ENCODE measurements at regions not wholly inside any gene's neighbourhood (a gene's known extent, or its start where the extent isn't known, plus 50 kb on each side); places are given as distances from the start of the nearest gene placed in this dataset.
A peak's percentile ranks its signal among the peaks of the same experiment; 100 is the strongest.

DNA sequence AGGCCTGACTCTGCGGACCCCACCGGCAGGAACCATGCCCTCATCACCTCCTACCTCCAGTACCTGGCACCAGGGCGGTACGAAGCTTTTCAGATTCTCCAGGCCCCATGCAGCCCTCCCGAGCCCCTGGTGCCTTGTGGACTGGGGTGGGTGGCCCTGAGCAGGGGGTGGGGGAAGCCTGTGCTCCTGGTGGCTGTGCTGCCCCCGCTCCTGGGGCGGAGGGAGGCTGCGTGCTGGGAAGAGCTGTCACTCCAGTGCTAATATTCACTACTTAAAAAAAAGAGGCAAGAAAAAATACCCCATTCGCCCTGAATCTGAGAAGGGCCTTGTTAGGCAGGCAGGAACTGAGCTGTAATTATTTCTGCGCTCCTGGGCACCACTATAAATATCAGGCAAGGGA is 111.8 kb downstream of the ENGASE start:
- DNase-seq = no peak

DNA sequence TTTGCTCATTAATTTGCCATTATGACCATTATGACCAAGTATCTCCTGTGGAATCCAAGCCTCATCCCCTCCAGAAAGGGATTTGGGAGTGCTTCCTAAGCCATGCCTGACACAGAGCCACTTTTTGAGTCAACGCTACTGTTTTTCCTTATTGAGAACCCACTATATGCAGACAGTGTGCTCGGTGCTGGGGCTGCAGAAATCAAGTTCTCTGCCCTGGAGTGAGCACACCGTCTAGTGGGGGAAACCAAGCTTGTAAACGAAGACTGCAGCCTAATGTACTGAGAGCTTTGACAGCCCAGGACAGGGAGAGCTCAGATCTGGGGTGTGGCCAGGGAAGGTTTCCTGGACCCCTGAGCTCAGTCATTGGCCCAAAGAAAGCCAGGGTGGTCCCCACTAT is 111.0 kb downstream of the ENGASE start:
- DNase-seq = no peak

DNA sequence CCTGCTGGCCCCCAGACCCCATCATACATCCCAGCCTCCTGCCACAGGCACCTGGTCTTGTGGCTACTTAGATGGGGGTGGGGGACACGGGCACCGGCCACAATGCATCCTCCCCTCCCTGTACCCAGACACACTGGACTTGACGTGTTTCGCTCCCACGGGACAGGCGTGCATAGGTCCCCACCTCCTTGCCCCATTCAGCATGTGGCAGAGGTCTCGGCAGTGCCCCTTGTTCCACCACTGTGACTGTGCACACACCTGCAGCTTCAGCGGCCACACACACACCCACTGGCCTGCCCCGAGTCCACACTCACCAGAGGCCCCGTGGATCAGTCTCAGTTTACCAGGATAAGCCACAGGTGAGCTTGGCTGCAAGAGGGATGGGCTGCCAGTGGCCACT is 109.6 kb downstream of the ENGASE start:
- DNase-seq = no peak

DNA sequence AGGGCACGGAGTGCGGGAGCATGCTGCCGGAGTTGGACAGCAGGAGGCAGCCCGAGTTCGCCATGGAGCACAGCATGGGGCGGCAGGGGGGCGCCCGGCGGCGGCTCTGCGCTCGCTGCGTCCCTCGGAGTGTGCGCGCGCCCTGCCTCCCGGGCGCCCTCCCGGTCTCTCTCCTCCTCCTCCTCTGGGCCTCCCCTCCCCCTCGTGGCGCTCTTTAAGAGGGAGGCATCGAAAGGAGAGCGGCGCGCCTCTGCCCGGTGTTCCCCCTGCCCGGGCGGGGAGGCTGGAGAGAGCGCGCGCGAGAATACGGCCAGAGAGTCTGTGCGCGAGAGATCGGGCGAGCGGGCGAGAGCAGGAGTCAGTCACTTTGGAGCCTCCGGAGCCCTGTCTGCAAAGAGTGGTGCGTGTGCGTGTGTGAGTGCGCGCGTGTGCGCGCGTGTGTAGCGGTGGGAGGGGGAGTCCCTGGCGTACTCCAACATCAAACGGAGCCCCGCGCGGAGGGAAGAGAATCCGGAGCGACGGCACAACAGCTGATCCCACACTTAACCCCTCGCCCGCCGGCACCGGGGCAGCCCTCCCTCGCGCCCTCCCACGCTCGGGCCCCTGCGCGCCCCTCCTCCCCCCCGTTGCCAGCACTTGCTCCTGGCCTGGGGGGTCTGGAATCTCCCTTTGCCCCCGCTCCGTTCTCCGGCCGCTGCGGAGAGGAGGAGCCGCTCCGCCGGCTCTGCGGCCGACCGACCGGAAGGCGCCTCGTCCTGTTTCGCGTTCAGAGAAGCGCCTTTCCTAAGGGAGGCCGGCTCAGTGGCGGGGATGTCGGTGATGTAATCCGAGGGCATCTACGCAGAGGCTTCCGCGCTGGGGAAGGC is 108.9 kb downstream of the ENGASE start:
- peak; percentile 52 for DNase-seq

DNA sequence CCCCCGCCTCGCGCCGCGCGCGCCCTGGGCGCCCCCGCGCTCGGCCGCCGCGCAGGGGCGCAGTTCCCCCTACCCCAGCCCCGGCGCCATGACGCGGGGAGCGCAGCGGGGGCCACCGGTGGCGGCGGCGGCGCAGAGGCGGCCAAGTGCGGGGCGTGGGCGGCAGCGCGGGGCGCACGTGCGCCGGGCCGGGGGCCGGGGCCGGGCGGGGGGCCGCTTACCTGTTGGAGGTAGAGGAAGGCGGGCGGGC is 108.3 kb downstream of the ENGASE start:
- no peak for DNase-seq

DNA sequence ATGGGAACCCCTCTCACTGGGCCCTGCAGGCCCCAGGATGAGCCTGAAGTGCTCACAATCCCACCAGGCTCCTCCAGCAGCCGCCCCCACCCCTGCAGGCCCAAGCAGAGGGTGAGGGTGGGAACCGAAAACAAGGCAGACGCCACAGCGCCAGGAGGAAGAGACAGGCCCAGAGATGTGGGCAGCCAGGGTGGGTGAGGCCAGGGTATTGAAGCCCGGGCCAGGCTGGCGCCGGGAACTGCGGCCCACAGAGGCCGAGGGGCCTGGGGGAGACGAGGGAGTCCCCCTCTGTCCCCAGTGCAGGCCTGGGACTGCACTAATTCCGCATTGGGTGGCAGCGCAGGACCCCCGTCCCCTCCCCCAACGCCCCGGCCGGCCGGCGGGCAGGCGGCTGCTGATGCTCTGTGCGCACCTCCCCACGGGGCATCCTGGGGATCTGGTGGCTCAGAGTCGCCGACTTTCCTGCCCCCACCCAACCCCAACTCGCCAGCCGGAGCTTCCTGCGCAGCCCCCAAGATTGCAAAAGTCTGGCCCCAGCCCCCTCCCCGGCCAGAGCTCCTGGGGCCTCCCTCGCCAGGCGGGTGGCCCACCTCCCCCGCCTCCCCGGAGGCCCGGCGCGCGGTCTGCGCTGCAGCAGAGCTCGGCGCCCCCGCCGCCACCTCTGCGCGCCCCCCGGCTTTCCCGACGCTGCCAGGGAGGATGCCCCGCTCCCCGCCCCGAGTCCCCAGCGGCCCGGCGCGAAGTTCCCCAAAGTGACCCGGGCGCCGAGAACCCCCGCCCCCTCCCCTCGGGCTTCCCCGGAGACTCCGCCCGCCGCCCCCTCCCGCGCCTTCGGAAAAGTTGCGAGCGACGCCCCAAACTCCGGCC is 107.8 kb downstream of the ENGASE start:
- no peak for DNase-seq

DNA sequence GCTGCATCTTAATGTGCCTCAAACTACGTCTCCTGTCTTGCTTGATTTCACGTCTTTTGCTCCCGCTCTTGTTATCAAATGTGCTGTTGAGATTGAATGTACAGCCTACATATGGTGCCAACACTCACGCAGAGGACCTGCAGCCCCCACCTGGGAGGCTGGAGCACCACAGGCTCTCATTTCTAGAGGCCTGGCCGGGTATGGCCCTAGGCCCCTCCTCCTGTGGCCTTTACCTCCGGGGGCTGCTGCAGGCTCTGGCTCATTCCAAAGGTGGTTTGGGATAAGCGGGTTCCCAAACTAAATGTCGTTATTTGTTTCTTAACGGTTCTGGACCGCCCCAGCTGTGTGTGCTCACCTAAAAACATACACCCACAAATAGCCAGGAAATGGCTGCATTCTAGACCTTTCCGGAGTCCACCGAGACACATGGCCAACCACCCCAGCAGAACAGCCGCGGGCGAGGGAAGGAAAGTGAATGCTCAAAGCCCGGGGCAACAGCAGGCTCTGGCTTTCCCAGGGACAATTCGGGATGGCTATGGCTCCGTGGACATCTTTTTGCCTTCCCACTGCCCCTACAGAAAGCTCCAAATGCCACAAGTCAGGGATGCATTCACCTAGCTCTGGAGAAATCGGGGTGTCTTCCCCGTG is 105.9 kb downstream of the ENGASE start:
- no peak for DNase-seq

DNA sequence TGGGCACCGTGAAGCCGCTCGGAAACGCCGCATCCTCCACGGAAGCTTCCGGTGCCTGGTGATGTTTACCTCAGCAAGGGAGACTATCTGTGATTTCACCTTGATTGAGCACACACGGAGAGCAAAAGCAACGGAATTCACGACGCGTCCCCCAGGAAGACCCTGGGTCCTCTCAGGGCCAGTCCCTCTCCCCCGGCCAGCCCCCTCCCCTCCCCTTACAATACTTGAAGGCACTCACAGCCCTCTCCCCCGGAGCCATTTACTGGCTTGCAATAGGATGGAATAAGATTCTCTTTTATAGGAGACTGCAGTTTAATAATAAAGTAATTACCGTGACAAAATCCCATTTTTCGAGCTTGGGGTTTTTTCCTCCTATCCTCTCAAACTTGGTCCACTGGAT is 104.7 kb downstream of the ENGASE start:
- DNase-seq = no peak

DNA sequence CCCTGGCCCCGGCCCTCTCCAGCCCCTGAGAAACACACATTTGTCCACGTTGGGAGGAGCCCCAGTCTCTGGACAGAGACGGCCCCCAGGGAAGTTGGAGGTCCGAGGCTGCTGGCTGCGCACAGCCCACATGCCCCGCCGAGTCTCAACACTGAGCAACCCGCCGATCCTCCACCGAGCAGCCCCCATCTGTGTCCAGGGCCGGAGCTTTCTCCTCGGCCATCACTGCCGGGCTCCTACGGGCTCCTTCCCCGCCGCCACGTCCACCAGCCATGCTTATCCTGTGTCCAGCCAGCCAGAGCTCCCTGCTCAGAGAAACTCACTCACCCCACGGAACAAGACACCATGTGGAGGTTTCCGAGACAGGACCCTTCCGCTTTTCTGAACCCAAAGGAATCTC is 103.3 kb downstream of the ENGASE start:
- no peak for DNase-seq

DNA sequence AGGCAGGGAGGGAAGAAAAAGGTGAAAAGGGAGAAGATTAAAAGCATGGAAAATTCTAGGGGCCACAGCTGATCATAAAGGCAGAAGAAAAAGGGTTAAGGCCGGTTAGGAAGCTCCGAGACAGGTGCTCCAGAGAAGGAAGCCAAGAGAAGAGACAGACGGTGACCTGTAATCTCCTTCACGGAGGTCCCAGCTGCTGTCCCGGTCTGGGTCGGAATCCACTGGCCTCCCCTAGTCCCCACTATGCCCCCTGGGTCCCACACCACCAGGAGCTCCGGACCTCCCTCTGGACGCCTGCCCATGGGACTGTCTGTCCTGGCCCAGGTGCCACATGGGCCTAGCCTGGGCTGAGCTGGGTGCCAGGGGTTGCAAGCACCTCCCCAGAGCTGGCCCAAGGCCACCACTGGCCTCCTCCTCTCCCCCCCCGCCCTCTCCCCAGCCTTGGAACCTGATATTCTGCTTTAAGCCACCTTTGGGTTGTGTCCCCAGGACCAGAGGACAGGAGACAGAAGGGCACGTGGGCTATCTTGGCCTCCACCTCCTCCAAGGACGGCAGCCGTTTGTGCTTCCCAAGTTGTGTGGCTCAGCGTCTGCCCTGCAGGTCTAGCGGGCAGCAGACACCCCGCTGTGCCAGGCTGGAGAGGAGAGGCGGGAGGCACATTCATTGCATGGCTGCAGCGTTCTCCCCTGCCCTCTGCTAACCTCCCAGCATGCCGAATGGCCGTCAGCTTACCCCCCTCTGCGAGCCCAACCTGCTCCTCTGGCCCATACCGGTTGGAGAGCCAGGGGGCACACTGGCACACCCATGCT is 102.4 kb downstream of the ENGASE start:
- no peak for DNase-seq

DNA sequence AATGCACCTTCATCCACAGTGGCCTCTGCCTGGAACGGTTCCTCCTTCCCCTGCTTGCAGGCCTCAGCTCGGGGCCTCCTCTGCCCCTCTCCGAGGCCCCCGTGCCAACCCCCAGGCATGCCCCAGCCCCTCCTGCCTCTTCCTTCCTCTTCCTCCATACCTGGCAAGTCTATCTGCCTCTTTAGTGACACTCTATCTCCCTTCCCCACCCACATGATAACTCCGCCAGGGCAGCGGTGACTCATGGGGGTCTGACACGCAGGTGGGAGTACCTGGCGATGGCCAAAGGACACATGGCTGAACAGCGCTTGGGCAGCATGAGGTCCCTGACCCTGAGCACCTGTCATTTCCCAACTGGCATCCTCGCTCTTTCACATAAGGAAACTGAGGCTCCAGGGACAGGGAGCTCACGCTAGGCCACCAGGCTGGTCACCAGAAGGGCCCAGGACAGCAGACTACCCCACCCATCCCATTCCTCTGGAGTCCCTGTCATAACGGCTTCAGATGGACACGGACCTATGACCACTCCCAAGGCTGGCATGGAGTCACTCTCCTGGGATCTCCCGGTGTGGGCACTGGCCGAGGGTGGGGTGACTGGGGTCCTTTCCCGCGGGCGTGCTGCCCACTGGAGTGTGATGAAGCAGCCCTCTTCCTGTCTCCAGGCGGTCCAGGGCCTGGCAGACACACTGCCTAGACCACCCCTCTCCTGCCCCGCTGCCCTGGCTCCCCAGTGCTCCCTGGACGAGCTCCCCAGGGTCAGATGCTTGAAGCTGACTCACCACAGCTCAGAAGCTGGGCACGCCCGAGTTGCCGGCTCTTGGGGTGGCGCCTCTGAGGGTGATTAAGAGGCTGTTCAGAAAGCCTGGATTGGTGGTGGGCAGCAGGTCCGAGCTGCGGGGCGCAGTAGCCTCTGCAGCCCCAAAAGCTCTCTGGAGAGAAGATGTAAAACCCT is 100.6 kb downstream of the ENGASE start:
- no peak for DNase-seq

DNA sequence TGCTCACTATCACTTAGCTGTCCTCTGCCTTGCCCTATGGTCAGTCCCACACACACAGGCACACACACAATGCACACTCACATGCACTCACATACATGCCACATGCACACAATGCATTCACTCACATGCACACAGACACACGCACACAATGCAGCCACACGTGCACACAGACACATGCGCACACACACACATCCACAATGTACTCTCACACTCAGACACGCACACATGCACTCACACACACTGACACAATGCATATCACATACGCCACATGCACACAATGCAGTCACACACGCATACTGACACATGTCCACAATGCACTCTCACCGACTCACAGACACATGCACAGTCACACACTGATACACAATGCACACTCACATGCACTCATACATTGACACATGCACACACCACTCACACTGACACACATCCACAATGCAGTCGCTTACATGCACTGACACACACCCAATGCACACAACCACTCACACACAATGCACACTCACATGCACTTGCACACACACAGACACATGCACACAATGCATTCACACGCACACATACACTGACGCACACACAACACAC is 99.7 kb downstream of the ENGASE start:
- DNase-seq = no peak

DNA sequence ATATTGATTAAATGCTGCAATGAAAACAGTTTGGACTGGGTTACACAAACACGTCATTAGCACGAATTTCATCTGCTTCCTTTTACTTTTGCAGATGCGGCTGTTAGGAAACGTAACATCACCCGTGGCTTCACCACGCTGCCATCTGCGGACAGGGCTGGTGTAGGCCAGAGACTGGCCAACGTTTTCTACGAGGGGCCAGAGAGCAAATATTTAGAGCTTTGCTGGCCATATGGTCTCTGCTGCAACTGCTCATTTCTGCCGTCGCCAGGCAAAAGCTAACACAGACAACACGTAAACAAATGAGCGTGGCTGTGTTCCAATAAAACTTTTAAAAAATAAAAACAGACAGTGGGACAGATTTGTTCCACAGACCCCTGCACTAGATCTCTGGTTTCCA is 96.6 kb downstream of the ENGASE start:
- no peak for DNase-seq

DNA sequence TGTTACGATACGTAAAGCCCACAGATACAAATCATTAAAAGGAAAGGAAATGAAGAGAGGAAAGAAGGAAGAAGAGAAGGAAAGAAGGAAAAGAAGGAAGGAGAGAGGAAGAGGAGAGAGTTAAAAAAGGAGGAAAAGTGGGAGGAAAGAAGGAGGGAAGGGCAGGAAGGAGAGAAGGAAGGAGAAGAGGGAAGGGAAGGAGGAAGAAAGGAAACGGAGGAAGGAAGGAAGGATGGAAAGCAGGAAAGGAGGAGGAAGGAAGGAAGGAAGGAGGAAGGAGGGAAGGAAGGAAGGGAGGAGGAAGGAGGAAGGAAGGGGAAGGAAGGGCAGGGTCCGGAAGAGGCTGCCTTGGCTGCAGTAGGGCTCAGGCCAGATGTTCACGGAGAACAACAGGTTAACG is 95.2 kb downstream of the ENGASE start:
- DNase-seq = no peak

DNA sequence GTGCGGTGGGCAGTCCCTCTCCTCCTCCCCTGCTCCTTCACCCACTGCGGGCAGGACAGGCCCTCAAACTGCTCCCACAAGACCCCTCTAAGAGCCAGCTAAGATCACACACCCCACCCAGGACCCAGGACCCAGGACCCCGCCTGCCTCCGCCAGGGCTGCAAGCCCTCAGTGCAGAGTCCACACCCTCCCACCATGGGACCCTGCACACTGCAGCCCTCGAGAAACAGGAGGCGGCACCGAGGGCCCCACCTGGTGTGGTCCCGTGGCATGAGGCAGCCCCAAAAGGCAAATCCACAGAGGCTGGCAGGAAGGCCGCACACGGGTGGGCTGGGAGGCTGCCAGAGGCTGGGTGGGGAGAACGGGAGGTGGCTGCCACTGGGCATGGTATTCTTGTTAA is 94.7 kb downstream of the ENGASE start:
- DNase-seq = no peak

DNA sequence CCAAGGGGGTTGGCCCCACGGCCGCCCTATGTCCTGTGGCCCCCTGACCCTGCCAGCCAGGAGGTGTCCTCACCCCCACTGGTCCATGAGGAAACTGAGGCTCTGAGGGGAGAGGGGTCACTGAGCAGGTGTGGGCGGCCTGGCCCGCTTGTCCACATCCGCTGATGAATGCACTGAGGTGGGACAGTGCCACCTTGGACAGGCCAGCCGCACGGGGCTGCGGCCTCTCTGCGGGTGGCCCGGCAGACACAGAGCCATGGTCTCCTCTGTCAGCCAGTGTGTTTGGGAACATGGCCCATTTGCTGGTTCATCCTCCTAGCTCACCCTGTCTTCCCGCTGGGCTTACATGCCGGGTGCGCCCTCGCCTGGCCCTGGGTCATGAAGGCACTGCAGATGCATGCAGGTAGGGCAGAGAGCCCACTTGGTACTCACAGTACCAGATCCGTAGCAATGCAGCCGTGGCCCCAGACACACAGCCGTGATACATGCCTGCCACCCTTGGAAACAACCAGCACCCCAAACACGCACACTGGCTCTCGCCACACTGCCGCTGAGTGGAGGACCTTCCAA is 93.9 kb downstream of the ENGASE start:
- no peak for DNase-seq

DNA sequence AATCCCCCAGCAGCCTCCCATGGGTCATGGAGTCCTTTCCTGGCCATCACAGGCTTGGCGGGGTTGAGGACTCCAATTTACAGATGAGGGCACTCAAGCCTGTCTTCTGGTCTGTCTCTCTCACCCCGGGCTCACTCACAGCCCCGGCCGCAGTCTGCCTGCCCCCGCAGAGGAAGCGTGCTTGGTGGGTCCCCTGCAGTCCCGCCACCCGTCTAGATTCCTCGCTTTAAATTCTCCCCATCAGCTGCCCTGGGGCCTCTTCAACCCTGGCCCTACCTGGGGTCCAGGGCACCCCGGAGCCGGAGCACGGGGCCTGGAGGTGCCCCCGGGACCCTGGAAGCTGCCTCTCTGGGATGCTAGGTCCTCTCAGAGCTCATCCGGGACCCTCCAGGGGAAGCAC is 92.9 kb downstream of the ENGASE start:
- DNase-seq = no peak

DNA sequence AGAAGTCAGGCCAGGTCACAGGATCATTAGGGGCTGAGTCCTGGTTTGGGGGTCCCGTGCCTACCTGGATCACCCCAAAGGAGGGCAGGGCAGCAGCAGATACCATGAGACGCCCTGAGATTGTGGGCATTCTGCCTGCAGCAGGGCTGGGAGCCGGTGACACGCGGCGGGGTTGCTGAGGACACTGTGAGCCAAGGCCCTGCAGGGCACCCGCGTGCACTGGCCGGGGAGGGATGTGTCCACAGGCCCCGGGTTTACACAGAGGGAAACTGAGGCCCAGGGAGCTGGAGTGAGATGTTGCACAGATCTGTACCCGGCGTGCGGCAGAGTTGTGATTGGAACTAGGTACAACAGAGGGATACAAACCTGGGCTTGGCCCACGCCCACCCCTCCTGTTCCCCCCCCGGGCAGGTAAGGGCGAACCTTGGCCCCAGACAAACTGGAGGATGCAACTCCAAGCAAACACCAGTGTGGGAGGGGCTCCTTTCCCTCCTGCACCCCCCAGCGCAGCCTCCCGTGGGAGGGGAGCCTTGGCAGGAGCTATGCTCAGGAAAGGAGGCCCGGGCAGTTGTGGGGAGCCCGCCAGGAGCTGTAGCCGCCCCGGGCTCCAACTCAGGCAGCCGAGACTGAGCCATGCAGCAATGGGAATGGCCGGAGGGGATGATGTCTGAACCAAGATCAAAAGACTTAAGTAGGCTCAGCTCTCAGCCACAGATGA is 91.3 kb downstream of the ENGASE start:
- no peak for DNase-seq

DNA sequence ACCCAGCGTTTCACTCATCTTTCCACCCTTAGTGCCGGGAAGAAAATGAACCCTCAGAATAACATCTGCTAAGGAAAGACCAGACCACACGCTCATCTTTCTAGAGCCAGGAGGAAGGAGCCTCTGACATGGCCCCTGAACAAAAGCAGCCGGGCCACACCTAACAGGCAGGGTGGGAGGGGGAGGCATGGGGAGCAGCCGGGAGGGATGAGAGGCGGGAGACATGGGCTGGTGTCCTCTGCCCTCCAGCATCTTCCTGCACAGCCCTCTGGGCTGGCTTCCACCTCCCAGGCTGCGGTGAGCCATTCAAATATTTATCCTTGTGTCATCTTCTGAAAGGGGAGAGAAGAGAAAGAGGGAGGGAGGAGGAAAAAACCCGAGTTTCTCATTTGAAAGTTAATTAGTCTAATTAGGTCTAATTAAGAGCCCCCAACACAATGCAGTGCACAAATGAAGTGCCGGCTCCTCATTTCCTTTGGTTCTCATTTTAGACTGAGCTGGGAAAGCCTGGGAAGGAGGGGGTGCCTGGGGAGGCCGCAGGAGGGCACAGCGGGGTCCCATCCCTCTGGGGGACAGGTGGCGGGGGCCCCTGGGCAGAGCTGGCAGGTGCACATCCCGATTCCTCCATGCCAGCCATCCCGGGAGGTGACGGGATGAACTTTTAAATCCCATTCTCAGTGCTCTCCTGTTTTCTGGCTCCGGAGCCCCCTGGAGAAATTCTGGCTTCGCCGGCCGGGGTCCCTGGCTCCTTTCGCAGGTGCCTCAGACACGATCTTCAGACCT is 90.5 kb downstream of the ENGASE start:
- no peak for DNase-seq

DNA sequence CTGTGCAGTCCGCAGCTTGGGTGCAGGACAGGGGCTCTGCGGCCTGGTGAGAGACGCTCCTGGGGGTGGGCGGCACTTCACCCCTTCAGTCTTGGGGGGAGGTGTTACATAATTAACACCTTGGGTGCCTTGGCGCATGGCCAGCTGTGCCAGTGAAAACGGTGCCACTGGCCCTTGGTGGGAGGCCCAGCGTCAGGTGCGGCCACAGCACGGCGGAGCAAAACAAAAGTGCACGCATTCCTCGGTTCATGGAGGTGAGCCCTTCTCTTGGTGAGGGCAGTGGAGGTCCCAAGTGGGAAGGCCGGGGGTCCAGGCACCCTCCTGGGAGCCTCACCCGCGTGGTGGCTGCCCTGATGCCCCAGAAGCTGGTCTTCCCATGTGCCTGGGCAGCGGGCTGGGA is 89.8 kb downstream of the ENGASE start:
- DNase-seq = no peak
